22Rv1 (cell line): ENCODE measurements at regions not wholly inside any gene's neighbourhood (a gene's known extent, or its start where the extent isn't known, plus 50 kb on each side); places are given as distances from the start of the nearest gene placed in this dataset.

Source experiments
- CTCF ChIP-seq: fragments of 450-650 bp; IDR thresholded peaks from 2 replicates; pipeline ENCODE4 v1.5.1; 2017; ENCODE audit warnings: mild to moderate bottlenecking
- ZFX ChIP-seq: fragments of 450-650 bp; IDR thresholded peaks from 2 replicates; pipeline ENCODE4 v1.6.1; 2017; ENCODE audit warnings: antibody characterized with exemption, borderline replicate concordance

GRCh38 chr13:80865329-80865728 lies 524.4 kb upstream of the SPRY2 start:
- TF ChIP-seq CTCF (no peak), ZFX (no peak)
